ENCODE measurements at regions not wholly inside any gene's neighbourhood (a gene's known extent, or its start where the extent isn't known, plus 50 kb on each side); places are given as distances from the start of the nearest gene placed in this dataset.
A peak's percentile ranks its signal among the peaks of the same experiment; 100 is the strongest.

DNA sequence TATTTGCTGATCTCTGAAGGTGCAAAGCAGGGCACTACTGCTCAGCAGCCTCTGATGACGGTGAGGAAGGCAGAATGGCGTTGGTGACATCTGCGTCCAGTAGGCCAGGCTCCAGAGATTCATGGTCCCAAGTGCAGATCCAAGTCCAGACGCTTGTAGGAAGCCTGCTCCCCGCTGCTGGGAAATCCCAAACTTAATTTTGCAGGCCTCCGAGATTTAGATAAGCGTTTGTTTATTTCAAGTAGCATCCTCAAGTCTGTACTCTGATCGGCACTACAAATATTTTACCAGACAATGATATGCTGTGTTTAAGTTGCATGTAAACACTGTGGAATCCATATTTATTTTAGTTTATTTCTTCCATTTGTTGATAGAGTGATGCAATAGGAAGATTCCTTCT, 244.9 kb upstream of the KLF6 start:
- no peak for DNase-seq

DNA sequence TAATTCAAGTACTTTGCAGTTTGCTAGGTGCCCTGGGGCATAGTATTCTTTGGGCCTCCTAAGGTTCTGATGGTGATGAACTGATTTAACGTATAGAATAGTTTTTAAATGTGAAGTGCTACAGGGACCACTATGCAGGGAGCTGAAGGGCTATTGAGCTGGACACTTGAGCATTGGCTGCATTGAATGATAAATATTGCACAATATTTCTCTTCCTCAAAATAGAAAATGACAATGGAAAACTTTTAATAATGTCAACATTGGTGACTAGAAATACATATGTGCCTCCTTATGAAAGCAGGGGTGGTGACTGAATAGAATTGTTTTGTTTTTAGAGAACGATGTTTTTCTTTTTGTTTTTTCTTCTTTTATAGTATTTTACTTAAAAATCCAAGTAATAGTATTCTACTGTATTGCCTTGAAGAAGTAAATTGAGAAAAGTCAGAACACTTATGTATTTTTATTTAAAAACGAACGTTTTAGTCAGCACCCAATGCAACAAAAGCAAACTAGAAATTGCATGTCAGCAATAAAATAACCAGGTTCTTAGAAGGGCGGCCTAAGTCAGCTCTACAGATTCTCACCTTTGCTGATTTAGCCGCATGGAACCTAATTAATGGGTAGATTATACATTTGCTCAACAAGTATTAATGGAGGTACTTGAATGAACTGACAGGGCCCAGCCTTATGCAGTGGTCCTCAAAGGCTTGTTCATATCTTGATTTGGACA, 244.0 kb upstream of the KLF6 start:
- peak; percentile 14 for DNase-seq

DNA sequence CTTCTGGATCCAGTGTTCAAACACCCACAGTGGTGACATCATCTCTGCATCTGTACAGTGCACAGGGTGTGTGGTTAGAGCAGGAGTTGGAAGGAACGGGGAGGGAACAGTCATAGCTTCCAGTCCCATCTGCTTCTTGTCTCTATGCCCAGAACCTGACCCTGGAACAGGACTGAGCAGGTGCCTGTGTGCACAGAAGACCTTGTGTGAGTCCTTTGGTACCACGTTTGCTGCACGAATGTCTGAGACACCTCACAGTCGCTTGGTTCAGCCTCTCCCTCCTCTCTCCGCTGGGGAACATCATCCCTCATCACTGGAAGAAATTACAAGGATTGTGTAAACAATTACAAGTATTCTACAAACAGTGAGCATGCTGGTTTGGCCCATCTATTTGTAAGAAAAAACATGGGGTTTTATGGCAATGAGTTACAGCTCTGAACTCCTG, 243.0 kb upstream of the KLF6 start:
- DNase-seq = no peak

DNA sequence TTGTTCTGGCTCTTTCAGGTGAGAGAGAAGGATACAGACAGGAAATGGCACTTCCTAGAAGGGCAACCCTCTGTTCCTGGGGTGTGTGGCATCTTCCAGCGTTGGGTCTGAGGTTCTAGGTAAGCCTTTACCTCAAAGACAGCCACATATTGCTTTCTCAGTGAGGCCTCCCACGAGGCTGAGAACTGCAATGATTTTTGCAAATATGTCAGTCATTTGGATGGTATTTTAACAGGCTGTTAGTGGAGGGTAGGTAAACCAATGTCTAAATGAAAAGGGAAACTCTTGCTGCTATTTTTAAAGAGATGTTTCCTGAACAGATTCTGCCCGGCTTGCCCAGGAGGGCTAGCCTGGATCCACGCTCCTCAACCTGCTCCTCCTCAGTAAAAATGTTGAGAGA, 240.3 kb upstream of the KLF6 start:
- no peak for DNase-seq

DNA sequence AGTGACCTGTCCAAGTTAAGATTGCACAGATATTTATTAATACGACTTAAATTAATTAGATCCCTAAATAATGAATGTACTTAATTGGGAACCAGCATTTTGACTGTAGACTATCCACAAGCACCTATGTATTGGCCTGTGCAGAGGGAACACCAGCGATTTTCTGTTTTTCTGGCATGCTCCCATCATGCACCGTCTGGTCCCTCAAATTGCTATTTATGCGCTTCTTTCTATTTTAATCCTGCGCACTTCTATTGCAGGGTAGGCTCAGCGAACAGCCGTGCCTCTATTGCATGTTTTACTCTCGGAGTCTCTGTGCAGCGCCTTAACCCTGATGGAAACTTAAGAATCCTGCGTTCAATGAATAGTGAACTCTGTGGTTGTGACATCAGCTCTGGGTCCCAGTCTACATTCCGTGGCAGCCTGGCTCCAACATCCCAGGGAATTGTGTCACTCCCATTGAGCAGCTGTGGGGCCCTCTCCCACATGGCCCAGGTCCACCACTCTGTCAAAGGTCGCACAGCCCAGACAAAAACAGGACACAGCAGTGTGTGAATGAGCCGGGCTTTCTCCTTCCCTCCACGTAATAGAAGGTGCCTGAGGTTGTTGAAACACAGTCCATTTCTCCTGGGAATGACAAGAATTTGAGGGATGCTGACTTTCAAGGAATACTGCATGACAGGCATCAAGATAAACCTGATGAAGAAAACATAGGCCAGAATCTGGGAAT, 239.7 kb upstream of the KLF6 start:
- no peak for DNase-seq

DNA sequence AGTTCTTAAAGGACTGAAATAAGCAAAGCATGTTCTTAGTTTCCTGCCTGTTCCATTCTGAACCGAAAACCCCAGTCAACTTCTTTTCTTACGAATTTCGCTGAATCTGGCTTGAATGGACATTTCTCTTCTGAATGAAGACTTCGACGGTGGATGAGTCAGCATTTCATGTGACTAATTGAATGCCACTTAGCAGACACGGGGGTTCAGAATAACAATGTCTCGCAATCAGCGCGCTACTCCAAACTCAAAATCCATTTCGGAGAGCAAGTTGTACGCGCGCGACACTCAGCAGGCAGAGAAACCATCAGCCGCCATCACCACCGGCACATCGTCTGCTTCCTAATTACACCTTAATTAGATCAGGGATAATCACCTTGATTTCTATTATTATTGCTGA, 239.0 kb upstream of the KLF6 start:
- DNase-seq = no peak

DNA sequence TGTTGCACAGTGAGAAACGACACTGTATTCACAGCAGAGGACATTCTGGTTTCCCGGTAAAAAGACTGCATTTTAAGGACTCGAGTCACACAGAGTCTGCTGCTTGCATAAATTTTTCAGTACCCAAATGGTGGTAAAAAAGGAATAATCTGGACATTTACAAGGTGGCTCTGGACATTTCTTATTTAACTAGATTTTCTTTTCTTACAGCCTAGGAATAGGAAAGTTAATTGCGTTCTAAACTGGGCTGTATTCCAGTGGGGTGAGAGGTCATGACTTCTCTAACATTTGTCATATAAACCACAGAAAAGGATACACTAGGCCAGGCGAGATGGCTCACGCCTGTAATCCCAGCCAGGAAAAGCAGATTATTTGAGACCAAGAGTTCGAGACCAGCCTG, 237.5 kb upstream of the KLF6 start:
- DNase-seq = no peak

DNA sequence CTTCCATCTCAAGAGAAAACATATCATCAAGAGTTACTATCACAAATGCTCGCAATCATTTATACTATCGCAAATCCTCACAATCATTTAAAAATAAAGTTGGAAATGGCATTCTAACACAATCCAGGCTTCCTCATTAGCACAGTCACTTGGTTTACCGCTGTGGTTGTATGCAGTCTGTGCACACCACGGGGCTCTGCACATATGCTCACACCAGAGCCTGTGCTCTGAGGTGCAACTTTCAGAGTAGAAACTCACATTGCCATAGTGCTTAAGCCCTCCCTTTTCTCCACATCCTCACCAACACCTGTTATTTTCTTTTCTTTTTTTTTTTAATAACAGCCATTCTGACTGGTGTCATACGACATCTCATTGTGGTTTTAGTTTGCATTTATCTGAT, 235.6 kb upstream of the KLF6 start:
- no peak for DNase-seq

DNA sequence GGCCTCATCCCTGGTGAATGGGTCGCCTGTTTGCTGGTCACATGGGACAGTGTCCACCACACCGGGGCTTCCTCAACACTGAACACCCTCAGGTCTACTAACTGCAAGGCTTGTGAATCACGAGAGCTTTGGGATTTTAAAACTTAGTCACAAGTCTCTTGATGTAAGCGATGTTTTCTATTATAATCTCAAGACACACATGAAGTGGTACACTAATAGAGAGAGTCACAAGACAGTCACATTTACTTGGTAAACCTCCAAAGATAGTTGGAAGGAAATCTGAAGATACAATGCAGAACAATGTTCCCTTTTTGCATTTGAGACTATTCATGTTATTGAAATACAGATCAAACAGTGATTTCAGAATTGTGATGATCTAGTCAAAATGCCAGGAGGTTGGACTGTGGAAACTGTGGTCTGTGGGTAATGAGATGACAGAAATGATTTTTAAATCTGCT, 233.1 kb upstream of the KLF6 start:
- peak; percentile 18 for DNase-seq

DNA sequence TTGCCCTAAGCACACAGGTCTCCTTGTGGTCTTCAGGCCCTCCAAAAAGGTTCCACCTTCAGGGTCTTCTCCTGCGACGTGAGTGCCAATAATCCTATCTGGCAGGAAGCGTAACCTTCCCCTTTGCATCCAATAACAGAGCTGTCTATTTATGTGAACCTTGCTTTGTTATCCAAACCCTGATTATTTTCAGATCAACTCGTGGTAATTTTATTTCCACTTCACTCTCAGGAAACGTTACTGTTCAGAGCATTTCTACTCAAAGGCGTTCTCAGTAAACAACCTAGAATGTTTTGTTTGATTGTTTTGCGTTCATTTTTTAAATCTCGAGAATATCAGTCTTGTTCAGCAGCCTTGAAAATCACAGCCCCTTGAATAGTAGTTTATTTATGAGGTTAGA, 232.3 kb upstream of the KLF6 start:
- DNase-seq = no peak

DNA sequence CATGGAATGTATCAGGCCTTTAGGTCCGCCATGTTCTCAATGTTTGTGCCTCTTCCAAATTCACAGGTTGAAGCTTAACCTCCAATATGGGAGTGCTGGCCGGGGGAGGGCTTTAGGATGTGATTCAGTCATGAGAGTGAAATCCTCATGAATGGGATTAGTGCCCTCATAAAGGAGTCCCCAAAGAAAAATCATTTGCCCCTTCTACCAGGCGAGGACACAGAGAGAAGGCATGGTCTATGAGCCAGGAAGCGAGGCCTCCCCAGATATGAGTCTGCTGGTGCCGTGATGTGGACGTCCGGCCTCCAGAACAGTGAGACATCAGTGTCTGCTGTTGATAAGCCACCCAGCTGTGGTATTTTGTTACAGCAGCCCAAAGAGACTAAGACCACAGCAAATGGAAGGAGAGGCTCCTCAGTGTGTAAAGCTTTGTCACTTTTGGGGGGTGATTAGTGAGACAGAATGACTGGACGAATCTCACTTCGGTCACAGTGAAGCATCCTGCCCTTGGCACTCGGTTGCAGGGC, 231.3 kb upstream of the KLF6 start:
- peak; percentile 61 for DNase-seq

DNA sequence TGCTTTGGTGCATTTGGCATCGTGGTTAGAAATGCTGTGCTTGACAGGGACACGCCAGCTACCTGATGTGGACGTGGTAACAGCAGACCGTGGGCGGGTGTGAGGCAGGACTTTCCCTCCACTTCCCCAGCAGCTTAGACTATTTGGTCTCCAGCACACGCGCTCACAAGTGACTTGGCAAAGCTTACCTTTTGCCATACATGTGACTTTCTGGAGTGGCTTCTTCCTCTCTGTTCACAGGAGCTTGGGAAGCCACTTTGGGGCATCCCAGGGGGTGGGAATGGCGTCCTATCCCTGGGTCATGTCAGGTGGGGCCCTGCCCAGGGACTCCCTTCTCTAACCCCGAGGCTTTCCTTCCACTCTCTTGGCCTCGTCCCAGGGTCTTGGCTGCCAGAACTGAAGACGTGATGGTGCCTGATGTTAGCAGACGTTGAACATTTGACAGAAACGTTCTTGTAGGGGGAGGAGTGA, 228.7 kb upstream of the KLF6 start:
- DNase-seq = no peak

DNA sequence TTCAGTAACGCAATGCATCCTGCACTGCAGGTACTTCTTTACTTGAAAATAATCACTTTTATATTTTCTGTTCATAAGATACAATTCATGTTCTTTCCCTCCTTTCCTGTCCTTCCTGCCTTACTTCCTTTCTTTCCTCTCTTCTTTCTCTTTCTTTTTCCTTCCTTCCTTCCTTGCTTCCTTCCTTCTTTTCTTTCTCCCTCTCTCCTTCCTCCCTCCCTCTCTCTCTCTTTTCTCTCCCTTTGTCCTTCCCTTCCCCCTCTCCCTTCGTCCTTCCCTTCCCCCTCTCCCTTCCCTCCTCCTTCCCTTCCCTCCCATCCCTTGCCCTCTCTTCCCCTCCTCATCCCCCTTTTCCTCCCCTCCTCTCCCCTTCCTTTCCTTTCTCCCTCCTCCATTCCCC, 227.8 kb upstream of the KLF6 start:
- no peak for DNase-seq

DNA sequence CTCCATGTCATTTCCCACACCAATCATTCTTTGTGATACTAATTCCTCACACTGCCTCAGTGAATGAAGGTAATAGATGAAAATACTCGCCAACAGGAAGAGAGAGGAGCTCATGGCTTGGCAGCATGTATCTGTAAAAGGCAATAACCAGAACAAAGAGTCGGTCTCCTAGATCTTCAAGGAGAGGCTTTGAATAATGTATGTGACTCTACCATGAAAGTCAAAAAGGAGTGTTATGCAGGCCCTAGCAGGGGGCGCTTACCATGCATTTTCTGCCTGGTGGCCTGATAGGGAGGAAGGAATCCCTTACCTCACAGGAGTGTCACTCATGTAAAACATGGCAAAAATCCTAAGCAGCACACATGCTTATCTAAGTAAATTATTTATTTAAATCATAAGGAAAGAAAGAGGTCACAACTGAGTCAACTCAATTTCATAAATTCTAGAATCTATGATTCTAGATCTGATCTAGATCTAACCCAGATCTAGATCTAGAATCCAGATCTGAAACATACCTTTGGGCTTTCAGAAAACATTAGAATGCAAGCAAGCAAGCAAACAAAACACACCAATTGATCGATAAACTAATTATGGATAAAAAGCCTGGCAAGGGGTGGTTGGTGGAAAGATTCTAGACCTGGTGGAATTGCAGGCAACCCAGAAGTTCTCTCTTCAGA, 226.3 kb upstream of the KLF6 start:
- DNase-seq = no peak

DNA sequence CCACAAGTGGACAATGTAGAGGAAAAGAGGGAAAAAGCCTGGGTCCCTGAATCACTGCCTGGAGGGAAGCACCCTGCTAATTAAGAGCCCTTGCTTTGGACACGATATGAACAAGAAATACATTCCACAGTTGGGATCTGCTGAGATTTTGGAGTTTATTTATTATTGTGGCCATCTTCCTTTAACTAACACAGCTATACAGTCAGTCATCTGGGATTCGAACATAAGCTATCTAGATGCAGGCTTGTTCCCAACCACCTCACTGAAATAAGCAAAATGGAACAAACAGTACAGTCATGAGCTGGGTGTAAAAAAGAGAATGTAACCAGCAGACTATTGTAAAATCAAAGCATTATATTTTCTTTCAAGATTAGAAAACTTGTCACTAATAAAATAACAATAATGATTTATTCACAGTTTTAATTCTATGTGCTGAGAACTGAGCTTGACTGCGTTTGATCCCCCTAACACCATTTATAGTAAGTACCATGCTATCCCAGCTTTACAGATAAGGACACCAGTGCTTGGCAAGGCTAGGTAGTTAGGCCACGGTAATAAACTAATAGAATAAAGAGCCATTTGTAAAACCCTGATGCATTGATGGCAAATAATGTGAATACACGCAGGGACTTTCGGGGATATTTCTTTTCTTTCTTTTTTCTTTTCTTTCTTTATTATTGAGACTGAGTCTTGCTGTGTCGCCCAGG, 223.8 kb upstream of the KLF6 start:
- no peak for DNase-seq

DNA sequence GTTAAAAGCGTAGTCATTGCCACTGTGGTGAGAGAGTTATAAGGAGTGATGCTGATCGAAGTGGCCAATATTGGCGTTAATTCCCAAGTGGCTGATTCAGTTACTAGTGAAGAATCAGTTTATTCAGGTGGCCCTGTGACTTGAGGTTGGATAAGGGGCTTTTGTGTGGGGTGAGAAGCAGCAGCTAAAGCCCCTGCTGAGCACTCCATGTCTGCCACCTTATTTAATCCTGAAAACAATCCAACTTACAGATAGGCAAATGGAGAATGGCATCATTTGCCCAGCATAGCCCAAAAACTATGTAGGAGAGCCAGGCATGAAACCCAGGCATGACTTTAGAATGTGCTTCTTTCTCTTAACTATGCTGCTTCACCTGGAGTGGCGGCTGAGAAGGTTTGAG, 222.8 kb upstream of the KLF6 start:
- DNase-seq = no peak

DNA sequence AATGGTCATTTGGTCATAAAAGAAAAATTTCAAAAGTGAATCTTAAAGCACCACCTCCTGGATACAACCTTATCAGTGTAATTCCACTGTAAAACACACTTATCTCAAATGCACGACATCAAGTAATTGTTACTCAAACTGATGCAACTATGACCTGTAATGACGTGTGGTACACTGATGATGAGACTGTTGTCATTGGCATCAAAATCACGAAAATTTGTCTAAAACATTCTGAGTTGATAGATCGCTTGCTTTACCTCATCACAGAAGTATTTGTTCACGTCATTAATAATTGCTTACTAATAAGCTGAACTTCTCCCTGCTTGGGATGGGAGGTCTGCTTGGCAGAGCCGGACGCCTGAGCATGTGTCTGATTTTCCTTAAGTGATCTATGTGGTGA, 221.8 kb upstream of the KLF6 start:
- DNase-seq = peak; percentile 9

DNA sequence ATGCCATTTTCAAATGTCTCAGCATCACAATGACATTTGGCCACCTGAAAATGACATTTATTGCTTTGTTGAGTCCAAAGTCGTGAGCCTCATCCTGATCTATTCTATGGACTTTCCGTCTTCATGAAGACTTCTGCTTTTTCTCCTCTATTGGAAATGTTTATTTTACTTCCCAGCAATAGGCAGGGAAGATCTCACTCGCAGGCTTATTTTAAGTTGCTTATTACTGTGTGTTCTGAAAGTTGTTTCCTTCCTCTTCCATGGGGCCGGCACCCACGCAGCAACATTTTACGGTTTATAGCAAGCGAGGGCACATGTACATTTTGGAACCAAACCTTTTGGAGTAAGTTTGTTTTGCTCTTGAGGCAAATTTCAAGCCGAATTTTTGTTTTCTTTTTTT, 221.0 kb upstream of the KLF6 start:
- no peak for DNase-seq

DNA sequence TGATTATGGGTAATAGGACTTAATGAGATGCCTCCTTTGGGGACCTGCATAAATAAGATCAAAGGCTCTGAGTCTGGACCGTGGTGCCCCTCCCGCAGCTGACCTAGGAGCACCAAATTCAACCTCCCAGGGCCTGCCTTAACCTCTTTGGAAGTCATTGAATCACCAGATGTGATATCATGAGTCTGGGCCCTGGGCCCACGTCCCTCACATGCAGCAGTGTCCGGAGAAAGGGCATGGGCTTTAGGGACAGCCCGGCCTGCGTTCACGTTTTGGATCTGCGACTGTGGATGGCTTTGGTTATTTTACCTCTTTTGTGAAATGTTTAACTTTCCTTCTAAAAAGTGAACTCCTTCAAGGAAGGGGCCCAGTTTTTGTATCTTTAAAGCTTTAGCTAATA, 220.0 kb upstream of the KLF6 start:
- DNase-seq = no peak

DNA sequence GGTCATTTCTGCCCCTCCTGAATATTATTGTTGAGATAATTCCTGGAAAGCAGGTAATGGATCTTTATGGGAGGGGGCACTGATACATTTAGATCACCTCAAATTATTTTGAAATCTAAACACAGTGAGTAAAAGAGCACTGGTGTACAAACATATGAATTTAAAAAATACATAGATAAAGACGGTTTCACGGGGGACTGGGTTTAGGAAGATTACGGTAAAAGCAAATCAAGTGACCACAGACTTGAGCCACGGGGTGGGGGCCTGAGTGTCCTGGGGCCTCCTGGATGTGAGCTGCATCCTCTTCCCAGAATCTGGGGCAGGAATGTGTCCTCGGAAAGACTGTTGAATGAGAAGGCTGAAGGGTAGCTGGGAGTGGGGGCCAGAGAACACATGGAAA, 219.1 kb upstream of the KLF6 start:
- DNase-seq = no peak

DNA sequence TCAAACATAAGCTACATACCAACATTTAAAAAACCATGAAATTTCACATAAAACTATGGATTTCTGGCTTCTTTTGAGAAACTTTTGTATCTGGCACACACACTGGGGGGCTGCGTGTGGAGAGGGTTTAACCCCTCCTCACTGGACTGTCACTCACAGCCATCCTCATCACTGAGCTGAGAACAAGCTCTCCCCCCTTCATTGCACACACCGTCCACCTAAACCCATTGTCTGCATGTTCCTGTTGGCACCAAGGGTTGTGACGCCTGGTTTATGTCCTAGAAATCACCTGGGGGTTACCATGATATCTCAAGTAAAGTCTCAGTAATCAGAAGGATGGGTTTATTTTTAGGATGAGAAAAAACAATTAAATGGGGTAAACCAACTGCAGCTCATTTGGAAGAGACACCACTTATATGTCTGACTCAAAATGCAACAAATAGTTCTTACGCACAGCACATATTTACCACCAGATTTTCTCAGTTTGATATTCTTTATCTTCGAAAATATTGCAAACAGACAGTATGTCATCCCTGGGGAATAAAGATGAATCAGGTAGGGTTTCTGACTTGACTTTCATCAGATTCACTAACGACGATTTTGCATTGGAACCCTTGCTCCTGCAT, 218.5 kb upstream of the KLF6 start:
- no peak for DNase-seq

DNA sequence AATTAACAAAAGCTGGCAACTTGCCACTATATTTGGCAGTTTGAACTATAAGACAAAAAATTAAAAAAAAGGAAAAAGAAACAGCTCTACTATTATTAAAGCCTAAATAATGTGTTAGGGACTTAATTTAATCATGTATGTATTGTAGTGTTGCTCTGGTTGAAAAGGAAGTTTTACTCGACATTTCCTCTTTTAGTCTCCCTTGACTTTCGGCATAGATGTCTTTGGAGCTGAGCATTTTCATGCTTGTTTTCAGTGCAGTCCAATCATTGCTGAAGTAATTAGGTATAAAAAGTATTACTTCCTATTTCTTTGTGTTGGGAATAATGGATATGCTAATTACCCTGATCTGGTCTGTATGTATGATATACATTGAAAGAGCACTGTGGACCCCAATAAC, 216.8 kb upstream of the KLF6 start:
- DNase-seq = no peak

DNA sequence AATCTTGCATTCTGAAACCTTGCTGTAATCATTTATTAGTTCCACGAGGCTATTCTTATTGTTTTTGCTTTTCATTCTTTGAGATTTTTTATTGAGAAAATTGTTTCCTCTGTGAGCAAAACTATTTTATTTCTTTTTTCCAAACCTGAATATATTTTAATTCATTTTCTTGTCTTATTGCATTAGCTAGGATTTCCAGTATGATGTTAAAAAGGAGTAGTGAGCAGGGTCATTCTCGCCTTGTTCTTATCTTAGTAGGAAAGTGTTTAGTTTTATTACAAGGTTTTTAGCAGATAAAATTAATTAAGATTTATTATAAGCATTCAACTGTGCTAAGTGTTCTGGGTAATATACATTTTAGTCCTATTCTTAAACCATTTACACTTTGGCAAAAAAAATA, 214.6 kb upstream of the KLF6 start:
- DNase-seq = no peak

All from OCI-M1 (cell line).